ENCODE measurements at regions not wholly inside any gene's neighbourhood (a gene's known extent, or its start where the extent isn't known, plus 50 kb on each side); places are given as distances from the start of the nearest gene placed in this dataset.

DNA sequence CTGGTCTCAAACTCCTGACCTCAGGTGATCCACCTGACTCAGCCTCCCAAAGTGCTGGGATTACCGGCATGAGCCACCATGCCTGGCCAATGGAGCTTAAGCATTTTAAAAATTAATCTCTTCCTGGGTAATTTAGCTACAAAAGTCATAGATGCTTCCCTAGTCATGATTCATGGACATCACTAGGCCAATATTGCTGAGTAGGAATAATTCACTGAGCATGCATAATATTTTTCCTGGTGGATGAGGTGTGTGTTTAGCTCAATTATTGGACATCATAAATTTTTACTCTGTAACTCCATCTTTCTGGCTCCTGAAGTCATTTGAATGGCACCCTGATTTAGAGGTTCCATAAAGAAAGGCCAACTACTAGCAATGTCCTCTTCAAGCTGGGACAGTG, 512.9 kb upstream of the AGTR1 start:
- no peak overlapping the region for H3K4me3 ChIP-seq (ENCODE audit: control insufficient read depth, low read depth, low read length)
- TF ChIP-seq, protein P1, sequence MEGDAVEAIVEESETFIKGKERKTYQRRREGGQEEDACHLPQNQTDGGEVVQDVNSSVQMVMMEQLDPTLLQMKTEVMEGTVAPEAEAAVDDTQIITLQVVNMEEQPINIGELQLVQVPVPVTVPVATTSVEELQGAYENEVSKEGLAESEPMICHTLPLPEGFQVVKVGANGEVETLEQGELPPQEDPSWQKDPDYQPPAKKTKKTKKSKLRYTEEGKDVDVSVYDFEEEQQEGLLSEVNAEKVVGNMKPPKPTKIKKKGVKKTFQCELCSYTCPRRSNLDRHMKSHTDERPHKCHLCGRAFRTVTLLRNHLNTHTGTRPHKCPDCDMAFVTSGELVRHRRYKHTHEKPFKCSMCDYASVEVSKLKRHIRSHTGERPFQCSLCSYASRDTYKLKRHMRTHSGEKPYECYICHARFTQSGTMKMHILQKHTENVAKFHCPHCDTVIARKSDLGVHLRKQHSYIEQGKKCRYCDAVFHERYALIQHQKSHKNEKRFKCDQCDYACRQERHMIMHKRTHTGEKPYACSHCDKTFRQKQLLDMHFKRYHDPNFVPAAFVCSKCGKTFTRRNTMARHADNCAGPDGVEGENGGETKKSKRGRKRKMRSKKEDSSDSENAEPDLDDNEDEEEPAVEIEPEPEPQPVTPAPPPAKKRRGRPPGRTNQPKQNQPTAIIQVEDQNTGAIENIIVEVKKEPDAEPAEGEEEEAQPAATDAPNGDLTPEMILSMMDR (IDR thresholded peaks at IDR 0.05; ENCODE audit: control insufficient read depth, insufficient read depth, low read depth, low read length, missing control alignments): no peak
- no peak for DNase-seq (ENCODE audit: low read depth)

DNA sequence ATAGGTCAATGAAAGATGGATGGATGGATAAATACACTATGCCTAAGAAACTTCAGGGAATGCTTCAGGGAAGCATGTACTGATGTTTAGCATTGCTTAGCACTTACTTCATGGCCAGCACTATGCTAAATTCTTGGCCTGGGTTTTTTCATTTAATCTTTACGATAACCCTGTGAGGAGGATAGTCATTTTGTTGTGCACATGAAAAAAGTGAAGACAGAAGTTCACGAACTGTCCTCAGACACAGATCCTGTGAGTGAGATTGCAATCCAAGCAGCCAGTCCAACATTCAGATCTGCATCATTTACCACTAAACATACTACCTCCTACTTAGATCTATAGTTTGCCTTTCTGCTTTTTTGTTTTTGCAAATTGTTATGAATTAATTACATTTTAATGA, 510.8 kb upstream of the AGTR1 start:
- DNase-seq (ENCODE audit: low read depth): no peak
- no peak overlapping the region for H3K4me3 ChIP-seq (ENCODE audit: control insufficient read depth, low read depth, low read length)
- TF ChIP-seq, protein P1 (IDR thresholded peaks at IDR 0.05; ENCODE audit: control insufficient read depth, insufficient read depth, low read depth, low read length, missing control alignments): no peak

DNA sequence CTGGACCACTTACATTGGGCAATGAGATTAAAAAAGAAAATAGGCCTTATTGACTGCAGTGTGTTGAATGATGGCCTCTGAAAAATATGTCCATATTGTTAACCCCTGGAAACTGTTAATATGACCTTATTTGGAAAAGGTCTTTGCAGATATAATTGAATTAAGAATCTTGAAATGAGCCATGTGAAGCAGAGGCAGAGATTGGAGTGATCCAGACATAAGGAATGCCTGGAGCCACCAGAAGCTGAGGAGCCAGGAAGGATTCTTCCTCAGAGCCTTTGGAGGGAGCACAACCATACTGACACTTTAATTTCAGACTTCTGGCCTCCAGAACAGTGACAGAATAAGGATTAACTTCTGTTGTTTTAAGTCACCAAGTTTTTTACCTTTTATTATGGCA, 510.4 kb upstream of the AGTR1 start:
- DNase-seq (ENCODE audit: low read depth): no peak
- H3K4me3 ChIP-seq (ENCODE audit: control insufficient read depth, low read depth, low read length): no peak overlapping the region
- TF ChIP-seq, protein P1 (IDR thresholded peaks at IDR 0.05; ENCODE audit: control insufficient read depth, insufficient read depth, low read depth, low read length, missing control alignments): no peak

DNA sequence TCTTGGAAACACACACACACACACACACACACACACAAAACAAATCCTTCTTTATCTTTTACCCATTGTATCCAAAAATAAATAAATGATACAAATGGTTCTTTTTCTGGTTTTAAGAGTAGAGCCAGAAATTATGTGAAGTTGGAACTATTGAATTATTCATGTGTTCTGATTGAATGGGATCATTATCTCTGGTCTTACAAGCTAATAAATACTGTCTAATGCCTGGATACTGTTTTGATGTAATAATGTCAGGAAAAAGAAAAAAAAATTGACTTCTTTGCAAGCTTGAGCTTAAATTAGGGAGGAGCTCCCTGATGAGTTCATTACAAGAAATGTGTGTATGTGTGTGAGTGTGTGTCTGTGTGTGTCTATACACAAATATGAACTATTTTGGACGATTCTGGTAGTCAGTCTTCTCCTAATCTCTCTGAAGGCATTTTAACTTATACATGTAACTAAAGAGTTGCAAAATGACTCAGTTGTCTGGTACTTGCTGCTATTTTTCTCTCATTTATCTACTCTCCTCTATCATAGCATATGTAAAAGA, 507.2 kb upstream of the AGTR1 start:
- TF ChIP-seq, protein P1 (IDR thresholded peaks at IDR 0.05; ENCODE audit: control insufficient read depth, insufficient read depth, low read depth, low read length, missing control alignments): no peak
- no peak overlapping the region for H3K4me3 ChIP-seq (ENCODE audit: control insufficient read depth, low read depth, low read length)
- DNase-seq (ENCODE audit: low read depth): no peak

DNA sequence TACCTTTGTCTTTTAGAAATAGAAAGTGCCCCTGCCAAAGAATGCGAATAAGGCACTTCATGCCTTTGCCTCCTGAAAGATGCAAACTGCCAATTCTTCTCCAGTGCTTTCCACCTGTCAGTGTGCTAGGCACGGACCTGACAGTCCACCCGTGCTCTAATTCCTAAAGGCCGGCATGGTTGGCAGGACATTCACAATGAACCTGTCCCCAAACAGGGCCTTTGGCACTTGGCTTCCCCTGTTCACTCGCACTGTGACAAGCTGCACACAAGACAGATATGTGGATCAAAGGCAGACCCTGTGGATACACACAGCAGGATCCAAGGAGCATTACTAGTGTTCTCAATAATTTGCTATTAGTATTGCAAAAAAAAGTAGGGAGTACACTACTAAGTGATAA, 505.7 kb upstream of the AGTR1 start:
- no peak for DNase-seq (ENCODE audit: low read depth)
- H3K4me3 ChIP-seq (ENCODE audit: control insufficient read depth, low read depth, low read length): no peak overlapping the region
- TF ChIP-seq, protein P1 (IDR thresholded peaks at IDR 0.05; ENCODE audit: control insufficient read depth, insufficient read depth, low read depth, low read length, missing control alignments): no peak

DNA sequence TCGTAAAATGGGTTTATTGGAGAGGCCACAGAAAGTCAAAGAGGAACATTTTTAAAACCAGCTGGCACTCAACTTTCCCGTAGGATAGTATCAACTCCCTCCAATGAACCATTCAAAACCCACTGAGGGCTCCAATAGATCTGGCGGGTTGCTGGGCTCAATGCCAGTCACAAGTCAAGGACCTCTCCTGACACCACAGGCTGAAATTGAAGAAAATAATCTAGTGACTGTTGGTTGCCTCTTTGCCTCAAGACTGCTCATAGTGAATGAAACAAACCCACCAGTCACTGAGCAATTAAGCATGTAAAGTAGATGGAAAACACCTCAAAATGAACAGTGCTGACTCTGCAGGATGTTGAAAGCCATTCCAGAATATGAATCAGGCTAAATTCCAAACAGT, 500.6 kb upstream of the AGTR1 start:
- no peak overlapping the region for H3K4me3 ChIP-seq (ENCODE audit: control insufficient read depth, low read depth, low read length)
- TF ChIP-seq, protein P1 (IDR thresholded peaks at IDR 0.05; ENCODE audit: control insufficient read depth, insufficient read depth, low read depth, low read length, missing control alignments): no peak
- DNase-seq (ENCODE audit: low read depth): no peak

DNA sequence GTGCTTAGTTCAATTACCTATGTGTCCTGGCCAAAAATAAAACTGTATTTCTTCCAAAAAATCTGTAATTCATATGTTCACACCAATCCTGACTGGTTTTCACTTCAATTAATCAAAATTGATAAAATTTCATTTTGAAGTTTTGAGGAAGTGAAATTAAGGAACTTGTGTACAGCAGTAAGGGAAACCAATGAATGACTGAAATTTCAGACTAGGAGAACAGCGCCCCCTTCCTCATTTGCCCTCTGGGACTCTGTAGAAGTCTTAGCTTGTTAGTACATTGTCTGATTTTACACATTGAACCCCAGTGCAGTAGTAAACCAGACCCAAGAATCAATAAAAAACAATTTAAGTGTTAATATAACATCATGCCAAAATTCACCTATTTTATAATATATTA, 495.3 kb upstream of the AGTR1 start:
- TF ChIP-seq, protein P1 (IDR thresholded peaks at IDR 0.05; ENCODE audit: control insufficient read depth, insufficient read depth, low read depth, low read length, missing control alignments): no peak
- H3K4me3 ChIP-seq (ENCODE audit: control insufficient read depth, low read depth, low read length): no peak overlapping the region
- no peak for DNase-seq (ENCODE audit: low read depth)
